ENCODE measurements at regions not wholly inside any gene's neighbourhood (a gene's known extent, or its start where the extent isn't known, plus 50 kb on each side); places are given as distances from the start of the nearest gene placed in this dataset.

DNA sequence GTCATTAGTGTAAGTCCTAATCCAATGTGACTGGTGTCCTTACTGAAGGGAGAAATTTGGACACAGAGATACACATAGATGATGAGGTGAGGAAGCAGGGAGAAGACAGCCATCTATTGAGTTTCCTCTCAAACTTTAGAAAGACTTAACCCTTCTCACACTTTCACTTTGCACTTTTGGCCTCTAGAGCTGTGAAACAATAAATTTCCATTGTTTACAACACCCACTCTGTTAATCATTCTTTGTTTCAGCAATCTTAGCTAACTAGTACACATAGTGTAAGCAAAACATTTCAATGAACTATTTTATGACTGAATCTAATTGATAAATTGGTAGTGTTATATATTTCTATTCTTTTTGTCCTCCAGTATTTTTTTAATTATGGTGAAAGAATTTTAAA lies 1092.8 kb upstream of the POT1 start:
- no peak for TF ChIP-seq EP300 (IDR thresholded peaks at IDR 0.05; ENCODE audit: borderline replicate concordance)
- TF ChIP-seq YY1 (IDR thresholded peaks at IDR 0.05; ENCODE audit: low read depth), result no peak
- TF ChIP-seq CEBPB (IDR thresholded peaks at IDR 0.05), result no peak
- TF ChIP-seq, protein P1, sequence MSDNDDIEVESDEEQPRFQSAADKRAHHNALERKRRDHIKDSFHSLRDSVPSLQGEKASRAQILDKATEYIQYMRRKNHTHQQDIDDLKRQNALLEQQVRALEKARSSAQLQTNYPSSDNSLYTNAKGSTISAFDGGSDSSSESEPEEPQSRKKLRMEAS (IDR thresholded peaks at IDR 0.05), result no peak
- TF ChIP-seq EGR1 (IDR thresholded peaks at IDR 0.05), result no peak
- TF ChIP-seq, protein P2, sequence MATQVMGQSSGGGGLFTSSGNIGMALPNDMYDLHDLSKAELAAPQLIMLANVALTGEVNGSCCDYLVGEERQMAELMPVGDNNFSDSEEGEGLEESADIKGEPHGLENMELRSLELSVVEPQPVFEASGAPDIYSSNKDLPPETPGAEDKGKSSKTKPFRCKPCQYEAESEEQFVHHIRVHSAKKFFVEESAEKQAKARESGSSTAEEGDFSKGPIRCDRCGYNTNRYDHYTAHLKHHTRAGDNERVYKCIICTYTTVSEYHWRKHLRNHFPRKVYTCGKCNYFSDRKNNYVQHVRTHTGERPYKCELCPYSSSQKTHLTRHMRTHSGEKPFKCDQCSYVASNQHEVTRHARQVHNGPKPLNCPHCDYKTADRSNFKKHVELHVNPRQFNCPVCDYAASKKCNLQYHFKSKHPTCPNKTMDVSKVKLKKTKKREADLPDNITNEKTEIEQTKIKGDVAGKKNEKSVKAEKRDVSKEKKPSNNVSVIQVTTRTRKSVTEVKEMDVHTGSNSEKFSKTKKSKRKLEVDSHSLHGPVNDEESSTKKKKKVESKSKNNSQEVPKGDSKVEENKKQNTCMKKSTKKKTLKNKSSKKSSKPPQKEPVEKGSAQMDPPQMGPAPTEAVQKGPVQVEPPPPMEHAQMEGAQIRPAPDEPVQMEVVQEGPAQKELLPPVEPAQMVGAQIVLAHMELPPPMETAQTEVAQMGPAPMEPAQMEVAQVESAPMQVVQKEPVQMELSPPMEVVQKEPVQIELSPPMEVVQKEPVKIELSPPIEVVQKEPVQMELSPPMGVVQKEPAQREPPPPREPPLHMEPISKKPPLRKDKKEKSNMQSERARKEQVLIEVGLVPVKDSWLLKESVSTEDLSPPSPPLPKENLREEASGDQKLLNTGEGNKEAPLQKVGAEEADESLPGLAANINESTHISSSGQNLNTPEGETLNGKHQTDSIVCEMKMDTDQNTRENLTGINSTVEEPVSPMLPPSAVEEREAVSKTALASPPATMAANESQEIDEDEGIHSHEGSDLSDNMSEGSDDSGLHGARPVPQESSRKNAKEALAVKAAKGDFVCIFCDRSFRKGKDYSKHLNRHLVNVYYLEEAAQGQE (IDR thresholded peaks at IDR 0.05; ENCODE audit: low read depth), result no peak
- no peak for TF ChIP-seq NFIC (IDR thresholded peaks at IDR 0.05)
- TF ChIP-seq CREB1 (IDR thresholded peaks at IDR 0.05; ENCODE audit: low read depth), result no peak
- TF ChIP-seq, protein P3, sequence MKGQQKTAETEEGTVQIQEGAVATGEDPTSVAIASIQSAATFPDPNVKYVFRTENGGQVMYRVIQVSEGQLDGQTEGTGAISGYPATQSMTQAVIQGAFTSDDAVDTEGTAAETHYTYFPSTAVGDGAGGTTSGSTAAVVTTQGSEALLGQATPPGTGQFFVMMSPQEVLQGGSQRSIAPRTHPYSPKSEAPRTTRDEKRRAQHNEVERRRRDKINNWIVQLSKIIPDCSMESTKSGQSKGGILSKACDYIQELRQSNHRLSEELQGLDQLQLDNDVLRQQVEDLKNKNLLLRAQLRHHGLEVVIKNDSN (IDR thresholded peaks at IDR 0.05), result no peak
- no peak for TF ChIP-seq ZBTB7A (IDR thresholded peaks at IDR 0.05; ENCODE audit: low read depth)
- no peak for TF ChIP-seq RAD21 (IDR thresholded peaks at IDR 0.05; ENCODE audit: low read depth)

Measured in Ishikawa (cell line).